Muscle of back (tissue), 3 donors: ENCODE measurements at regions not wholly inside any gene's neighbourhood (a gene's known extent, or its start where the extent isn't known, plus 50 kb on each side); places are given as distances from the start of the nearest gene placed in this dataset.
A peak's percentile ranks its signal among the peaks of the same experiment; 100 is the strongest.

Experiments
- DNase-seq, 3 donors: peaks; one replicate each; pipeline versions ENCODE4 v3.0.0 to v3.0.0-alpha.2; 2013

DNA sequence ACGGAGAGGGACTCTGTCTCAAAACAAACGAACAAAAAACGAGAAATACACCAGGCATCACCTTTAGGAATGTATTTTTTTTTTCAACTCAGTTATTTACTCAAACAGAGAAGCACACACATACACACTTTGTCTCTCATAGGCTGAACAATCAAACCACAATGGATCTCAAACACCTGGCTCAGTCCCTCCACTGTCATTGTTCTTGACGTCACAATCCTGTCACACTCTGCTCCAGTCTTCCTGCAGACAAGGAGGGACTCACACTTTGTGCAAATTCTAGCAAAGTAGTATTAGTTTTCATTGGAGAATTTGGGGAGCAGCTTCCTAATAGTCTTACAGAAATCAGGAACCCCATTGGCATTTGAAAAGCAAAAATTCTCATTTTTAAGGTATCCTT, 727.8 kb downstream of the BCL11B start:
- no peak for DNase-seq

GRCh38 chr14:98545181-98545580, 726.8 kb downstream of the BCL11B start:
- DNase-seq = no peak

GRCh38 chr14:98548071-98548686, 723.8 kb downstream of the BCL11B start:
- no peak for DNase-seq

GRCh38 chr14:98551028-98551427, 721.0 kb downstream of the BCL11B start:
- no peak for DNase-seq

GRCh38 chr14:98555440-98555839, 716.6 kb downstream of the BCL11B start:
- no peak for DNase-seq

GRCh38 chr14:98564006-98564405, 708.0 kb downstream of the BCL11B start:
- DNase-seq = no peak

DNA sequence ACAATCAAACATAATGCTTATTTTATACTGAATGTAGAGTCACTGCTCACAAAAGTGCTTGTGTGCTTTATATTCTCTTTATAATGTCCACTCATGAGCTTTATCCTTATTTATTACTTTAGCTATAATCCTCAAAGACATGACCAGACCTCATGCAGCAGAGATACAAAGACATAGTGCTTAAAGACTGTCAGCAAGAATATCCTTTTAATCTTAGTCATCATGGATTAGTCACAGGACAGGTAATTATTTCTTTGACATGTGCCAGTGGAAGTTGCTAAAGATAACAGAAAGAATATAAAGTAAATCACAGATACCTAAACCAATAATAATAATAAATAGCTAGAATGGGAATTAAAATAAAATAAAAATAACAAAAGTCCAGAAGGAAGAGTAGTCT, 707.5 kb downstream of the BCL11B start:
- no peak for DNase-seq

- DNase-seq = no peak
These were observed 700.9 kb downstream of the BCL11B start for GRCh38 chr14:98571104-98571503.

- DNase-seq = peak in 1 of 3 donors; percentile 31
These were observed 698.9 kb downstream of the BCL11B start for GRCh38 chr14:98573082-98573481.

DNA sequence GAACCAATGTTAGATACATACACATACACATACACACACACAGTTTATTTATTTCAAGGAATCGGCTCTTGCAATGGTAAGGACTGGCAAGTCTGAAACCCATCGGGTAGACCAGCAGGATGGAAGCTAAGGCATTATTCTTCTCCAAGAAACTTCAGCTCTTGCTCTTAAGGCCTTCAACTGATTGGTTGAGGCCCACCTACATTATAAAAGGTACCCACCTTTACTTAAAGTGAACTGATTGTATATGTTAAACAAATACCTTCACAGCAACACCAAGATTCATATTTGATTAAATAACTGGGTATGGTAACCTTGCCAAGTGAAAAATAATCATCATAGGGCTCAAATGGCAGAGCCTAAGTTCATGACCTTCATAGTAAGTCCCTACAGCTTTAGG, 695.5 kb downstream of the BCL11B start:
- no peak for DNase-seq

GRCh38 chr14:98578204-98578603, 693.8 kb downstream of the BCL11B start:
- peak in 1 of 3 donors; percentile 16 for DNase-seq

DNA sequence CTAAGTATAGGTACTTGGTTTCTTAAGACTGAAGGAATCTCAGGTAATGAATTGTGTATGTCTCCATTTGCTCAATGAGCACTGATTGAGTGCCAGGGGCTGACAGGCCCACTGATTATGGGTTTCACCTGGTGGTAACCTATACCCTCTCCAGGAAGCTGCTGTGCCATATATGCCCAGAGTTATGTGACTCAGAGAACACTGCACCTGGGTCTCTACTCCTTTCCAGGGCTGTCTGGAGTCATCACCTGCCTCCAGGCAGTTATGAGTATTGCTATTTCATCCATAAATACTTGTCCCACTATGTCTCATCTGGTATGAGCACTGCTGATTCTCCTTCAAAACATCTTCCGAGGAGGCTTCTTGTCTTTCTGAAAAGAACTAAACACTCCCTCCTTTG, 692.9 kb downstream of the BCL11B start:
- no peak for DNase-seq

DNA sequence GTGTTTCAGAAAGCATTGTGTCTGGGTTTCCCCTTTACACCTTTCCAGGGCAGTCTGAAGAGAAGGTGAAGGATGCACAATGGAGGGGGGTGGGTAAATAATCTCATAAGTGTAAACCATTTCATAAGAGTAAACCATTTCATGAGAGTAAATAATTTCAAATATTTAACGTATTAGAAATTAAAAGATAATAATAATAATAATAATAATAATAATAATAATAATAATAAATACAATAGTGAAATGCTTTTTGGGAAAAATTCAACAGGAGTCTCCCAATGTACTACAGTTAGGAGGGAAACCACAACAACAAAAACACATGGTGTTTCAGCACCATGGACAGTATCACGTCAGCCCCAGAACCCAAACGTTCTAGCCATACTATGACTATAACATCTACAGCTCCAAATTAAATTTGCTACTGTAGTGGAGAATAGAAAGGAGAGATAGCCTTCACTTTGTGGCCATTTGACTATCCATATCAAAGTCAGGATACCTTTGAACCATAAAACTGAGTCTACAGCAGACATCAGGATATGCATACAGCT, 691.8 kb downstream of the BCL11B start:
- peak; percentile 25 to 65 (median 35) for DNase-seq

- DNase-seq = no peak
These were observed 689.7 kb downstream of the BCL11B start for GRCh38 chr14:98582276-98582675.

DNA sequence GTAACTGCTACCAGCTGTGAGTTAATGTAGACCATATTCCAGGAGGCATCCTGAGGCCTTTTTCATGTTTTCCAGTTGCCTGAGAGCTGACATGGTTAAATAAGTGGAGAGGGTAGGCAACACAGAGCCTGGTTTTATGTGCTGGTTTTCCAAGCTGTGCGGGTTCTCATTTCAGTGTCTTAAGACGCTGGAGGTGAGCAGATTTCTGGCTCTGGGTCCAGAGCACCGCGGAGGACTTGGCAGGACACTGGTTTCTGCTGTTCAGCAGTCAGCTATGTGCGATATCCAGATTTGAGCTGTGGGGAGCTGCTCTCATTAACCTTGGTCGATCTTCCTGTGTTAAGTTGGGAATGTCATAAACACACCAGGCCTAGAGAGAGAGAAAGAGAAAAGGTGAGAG, 680.8 kb downstream of the BCL11B start:
- DNase-seq = no peak

DNA sequence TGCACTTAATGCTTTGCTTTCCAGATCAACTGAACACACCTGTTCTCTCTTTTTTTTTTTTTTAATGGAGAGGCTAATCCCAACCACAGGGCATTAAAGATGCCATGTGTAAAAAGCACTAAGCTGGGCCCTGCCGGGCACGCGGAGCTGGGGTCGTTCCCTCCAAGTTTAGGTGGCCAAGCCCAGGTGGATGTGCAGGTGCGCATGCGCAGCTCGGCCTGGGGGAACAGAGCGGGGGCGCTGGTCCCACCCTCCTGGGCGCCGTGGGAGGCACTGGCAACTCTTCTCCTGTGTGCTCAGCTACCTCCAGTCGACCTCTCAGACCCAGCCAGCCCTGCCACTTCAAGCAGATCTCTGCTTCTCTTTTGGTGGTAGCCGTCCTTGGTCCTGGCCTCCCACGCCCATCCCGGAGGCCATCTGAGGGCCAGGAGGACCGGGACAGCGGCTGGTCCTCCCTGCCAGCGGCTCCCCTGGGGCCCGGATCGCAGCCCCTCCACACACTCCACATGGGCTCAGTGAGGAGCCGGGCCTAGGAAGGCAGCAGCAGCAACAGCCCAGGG, 679.3 kb downstream of the BCL11B start:
- DNase-seq = no peak

GRCh38 chr14:98593361-98593761, 678.6 kb downstream of the BCL11B start:
- no peak for DNase-seq

DNA sequence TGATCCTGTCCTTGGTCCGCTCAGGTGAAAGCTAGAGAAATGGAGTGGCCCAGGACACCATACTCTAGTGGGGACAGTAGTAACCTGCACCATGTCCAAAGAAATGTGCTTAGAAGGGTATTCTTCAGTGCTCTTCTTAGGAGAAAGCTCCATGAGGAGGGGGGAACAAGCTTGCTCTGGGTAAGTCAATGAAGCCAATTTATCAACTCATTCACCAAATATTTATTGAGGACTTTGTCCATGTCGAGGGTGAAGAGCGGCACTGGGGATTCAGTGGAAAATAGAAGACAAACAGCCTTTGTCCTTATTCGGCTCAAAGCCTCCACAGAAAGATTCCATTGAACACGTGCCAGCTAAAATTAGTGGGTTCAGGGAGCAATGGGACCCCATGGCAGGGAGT, 677.8 kb downstream of the BCL11B start:
- no peak for DNase-seq

- no peak for DNase-seq
These were observed 673.4 kb downstream of the BCL11B start for GRCh38 chr14:98598576-98598975.

DNA sequence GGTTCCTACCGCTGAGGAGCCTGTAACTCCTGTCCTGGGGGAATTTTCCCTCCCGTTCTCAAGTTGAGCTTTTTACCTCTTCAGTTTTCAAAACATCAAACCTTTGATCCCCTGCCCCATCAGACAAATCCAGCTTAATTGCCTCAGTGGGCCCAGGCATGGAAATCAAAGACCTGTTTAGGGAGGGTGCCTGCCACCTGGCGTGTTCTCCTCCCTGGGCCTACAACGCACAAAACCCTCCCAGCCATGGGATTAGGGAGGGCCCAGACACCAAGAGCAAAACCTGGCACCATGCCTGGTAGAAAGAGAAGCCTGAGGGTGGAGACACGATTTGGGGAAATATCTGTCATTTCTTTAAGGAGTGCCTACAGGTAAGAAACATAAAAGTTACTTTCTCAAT, 672.9 kb downstream of the BCL11B start:
- no peak for DNase-seq

DNA sequence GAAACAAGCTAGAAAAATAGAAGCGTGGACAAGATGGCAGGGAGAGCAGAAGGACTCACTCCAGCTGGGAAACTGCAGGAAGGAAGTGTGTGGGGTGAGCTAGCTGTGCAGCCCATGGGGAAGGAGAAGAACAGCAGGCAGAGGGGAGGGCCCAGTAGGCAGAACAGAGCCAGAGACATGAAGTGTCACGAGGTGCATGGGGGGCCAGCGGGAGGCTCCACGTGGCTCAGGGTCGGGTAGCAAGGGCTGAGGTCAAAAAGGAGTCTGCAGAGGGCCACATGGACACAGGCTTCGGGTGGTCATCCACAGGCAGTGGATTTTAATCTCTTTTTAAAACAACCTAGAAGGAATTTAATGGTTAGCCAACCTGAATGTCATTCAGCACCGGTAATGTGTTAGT, 669.0 kb downstream of the BCL11B start:
- no peak for DNase-seq

DNA sequence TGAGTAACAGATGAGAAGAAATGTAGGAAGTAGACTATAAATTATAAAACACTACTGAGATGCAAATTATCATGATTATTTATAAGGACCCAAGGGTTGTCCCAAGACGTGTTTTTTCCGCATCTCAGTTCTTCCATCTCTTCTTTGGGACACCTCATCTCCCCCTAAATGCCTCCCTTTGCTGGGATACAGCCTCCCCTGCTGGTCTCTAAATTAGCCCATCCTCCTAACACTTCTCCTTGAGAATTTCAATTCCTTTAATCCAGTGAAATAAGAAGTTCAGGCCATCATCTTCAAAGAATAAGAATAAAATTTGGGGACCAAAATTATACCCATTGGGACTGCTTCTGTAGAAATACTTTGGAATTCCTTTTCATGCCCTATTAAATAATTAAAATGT, 667.0 kb downstream of the BCL11B start:
- DNase-seq = no peak

DNA sequence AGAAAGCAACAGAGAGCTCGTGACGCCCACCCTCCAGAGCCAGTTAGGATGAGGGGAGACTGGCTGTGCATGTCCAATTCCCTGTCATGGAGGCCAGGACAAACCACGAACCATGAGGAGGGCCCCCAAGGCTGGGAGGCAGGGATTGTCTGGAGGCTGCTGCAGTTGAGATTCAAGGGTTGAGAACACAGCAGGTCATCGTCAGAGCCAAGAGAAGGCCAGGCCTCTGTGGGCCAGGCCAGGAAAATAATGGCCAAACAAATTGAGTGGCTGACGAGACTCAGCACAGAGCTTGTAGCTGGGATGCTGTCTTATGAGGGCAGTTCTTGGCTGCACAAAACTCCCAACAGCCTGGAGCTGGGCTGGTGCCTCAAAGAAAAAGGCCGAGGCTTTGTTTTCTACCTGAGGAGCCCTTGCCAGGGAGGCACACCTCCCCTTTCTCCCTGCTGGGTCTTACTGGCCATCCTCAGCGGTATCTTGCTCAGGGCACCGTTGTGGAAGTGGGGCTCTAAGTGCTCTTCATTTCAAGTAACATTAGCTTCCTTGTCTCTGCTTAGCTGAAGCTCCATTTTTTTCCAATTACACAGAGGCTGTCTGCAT, 665.9 kb downstream of the BCL11B start:
- DNase-seq = no peak

DNA sequence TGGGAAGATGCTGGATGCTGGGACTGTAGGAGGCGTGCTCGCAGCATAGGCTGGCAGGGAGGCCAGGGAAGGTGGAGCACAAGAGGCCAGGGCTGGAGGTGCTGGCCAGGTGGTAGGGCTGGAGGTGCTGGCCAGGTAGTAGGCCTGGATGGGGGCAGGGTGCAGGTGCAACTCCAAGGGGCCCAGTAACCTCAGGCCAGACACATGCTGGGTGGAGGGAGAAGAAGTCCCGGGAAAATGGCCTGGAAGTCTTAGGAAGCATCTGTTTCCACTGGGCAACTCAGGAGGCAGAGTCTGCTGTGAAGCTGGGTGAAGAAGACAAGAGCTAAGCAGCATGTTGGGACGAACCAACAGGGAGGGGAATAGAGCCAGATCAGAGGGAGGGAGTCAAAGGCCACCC, 665.2 kb downstream of the BCL11B start:
- DNase-seq = no peak
